ENCODE measurements at regions not wholly inside any gene's neighbourhood (a gene's known extent, or its start where the extent isn't known, plus 50 kb on each side); places are given as distances from the start of the nearest gene placed in this dataset.
"Not testable (repeated sequence)": the region's sequence is repeated elsewhere in the genome, so short reads cannot be mapped to it uniquely, and the experiment has no call there.

GRCh38 chr3:76527773-76528172, 512.1 kb upstream of the ROBO2 start:
- Histone ChIP-seq H3K27ac (ENCODE audit: low read length) (no peak overlapping the region), H3K4me1 (ENCODE audit: control insufficient read depth, insufficient read depth, low read length) (no peaks in the 10 kb centered on the region), H3K4me3 (ENCODE audit: low read depth in 2 of 2, low read length in 2 of 2) (no peak overlapping the region), H3K27me3 (ENCODE audit: control insufficient read depth, insufficient read depth, low read length) (no peaks in the 10 kb centered on the region), H3K36me3 (ENCODE audit: control insufficient read depth, insufficient read depth, low read length) (no peaks in the 10 kb centered on the region), H3K9me3 (ENCODE audit: control insufficient read depth, insufficient read depth, low read depth, low read length) (no peaks in the 10 kb centered on the region)
- BruUV-seq (replicated peaks) = no TSS peak
- intact Hi-C loops (cut with micrococcal nuclease; ENCODE audit: unreplicated experiment) (no loop called here), in situ Hi-C loops (cut with HindIII; ENCODE audit: low pct_unique_long_range_greater_than_20kb, low sequenced_read_pairs) (no loop called here)
- no peak for DNase-seq (ENCODE audit: low read depth, low spot score)
- ATAC-seq = no peak
- ChIA-PET CTCF (no interaction called here), POLR2A (no interaction called here)
- TF ChIP-seq, protein P1, sequence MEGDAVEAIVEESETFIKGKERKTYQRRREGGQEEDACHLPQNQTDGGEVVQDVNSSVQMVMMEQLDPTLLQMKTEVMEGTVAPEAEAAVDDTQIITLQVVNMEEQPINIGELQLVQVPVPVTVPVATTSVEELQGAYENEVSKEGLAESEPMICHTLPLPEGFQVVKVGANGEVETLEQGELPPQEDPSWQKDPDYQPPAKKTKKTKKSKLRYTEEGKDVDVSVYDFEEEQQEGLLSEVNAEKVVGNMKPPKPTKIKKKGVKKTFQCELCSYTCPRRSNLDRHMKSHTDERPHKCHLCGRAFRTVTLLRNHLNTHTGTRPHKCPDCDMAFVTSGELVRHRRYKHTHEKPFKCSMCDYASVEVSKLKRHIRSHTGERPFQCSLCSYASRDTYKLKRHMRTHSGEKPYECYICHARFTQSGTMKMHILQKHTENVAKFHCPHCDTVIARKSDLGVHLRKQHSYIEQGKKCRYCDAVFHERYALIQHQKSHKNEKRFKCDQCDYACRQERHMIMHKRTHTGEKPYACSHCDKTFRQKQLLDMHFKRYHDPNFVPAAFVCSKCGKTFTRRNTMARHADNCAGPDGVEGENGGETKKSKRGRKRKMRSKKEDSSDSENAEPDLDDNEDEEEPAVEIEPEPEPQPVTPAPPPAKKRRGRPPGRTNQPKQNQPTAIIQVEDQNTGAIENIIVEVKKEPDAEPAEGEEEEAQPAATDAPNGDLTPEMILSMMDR (IDR thresholded peaks at IDR 0.05) = no peak
- no peak for TF ChIP-seq SIN3A (IDR thresholded peaks at IDR 0.05; ENCODE audit: borderline replicate concordance, insufficient read depth, low read depth, low read length)
- TF ChIP-seq POLR2AphosphoS5 (IDR thresholded peaks at IDR 0.05; ENCODE audit: low read depth, low read length) = no peak

DNA sequence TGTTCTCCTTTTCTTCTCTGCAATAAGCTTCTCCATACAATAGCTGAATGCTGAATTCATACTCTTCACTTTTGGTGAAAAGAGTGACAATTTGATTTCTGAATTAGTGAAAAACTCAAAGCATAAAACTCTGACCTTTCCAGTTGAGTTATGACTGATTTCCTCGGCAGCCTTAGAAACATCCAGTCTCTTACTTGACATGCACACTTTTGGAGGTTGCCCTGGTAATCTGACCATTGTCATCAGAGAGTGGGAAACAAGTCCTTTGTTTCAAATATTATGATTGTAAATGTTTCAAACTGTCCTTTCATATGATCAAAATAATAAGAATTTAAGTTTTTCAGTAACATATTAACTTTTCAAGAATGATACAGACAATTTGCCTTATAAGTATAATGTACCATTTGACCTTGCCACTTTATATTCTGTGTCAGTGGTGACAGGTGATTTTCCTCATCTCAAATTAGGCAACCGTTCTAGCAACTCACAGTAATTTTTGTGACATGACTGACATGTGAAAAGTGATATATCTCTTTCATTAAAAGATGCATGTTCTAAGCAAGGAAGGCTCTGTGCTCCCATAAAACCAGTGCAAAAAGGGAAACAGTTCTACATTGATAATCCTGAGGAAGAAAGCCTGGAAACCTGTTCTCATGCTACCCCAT, 507.6 kb upstream of the ROBO2 start:
- CTCF ChIA-PET = no interaction called here
- TF ChIP-seq SIN3A (IDR thresholded peaks at IDR 0.05; ENCODE audit: borderline replicate concordance, insufficient read depth, low read depth, low read length) (no peak), POLR2AphosphoS5 (IDR thresholded peaks at IDR 0.05; ENCODE audit: low read depth, low read length) (no peak), TCF7L2 (IDR thresholded peaks at IDR 0.05; ENCODE audit: low read depth, low read length) (no peak)
- TF ChIP-seq, protein P1 (IDR thresholded peaks at IDR 0.05) = no peak
- TF ChIP-seq, protein P2, sequence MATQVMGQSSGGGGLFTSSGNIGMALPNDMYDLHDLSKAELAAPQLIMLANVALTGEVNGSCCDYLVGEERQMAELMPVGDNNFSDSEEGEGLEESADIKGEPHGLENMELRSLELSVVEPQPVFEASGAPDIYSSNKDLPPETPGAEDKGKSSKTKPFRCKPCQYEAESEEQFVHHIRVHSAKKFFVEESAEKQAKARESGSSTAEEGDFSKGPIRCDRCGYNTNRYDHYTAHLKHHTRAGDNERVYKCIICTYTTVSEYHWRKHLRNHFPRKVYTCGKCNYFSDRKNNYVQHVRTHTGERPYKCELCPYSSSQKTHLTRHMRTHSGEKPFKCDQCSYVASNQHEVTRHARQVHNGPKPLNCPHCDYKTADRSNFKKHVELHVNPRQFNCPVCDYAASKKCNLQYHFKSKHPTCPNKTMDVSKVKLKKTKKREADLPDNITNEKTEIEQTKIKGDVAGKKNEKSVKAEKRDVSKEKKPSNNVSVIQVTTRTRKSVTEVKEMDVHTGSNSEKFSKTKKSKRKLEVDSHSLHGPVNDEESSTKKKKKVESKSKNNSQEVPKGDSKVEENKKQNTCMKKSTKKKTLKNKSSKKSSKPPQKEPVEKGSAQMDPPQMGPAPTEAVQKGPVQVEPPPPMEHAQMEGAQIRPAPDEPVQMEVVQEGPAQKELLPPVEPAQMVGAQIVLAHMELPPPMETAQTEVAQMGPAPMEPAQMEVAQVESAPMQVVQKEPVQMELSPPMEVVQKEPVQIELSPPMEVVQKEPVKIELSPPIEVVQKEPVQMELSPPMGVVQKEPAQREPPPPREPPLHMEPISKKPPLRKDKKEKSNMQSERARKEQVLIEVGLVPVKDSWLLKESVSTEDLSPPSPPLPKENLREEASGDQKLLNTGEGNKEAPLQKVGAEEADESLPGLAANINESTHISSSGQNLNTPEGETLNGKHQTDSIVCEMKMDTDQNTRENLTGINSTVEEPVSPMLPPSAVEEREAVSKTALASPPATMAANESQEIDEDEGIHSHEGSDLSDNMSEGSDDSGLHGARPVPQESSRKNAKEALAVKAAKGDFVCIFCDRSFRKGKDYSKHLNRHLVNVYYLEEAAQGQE (IDR thresholded peaks at IDR 0.05; ENCODE audit: insufficient read depth in 1 of 2, low read depth in 2 of 2, low read length in 1 of 2) = no peak
- Histone ChIP-seq H3K27me3 (ENCODE audit: control insufficient read depth, insufficient read depth, low read length) (no peaks in the 10 kb centered on the region), H3K9me3 (ENCODE audit: control insufficient read depth, insufficient read depth, low read depth, low read length) (no peaks in the 10 kb centered on the region), H3K36me3 (ENCODE audit: control insufficient read depth, insufficient read depth, low read length) (no peaks in the 10 kb centered on the region), H3K4me1 (ENCODE audit: control insufficient read depth, insufficient read depth, low read length) (no peaks in the 10 kb centered on the region), H3K4me3 (ENCODE audit: low read depth in 2 of 2, low read length in 2 of 2) (no peak overlapping the region), H3K27ac (ENCODE audit: low read length) (no peak overlapping the region)
- POLR2A ChIA-PET = no interaction called here
- DNase-seq (ENCODE audit: low read depth, low spot score) (no peak), ATAC-seq (no peak)
- BruUV-seq (replicated peaks) = no TSS peak
- in situ Hi-C loops (cut with HindIII; ENCODE audit: low pct_unique_long_range_greater_than_20kb, low sequenced_read_pairs) = no loop called here
- intact Hi-C loops (cut with micrococcal nuclease; ENCODE audit: unreplicated experiment) = no loop called here

GRCh38 chr3:76533710-76534109, 506.2 kb upstream of the ROBO2 start:
- in situ Hi-C loops (cut with HindIII; ENCODE audit: low pct_unique_long_range_greater_than_20kb, low sequenced_read_pairs); CTCF ChIA-PET: not testable (repeated sequence)

GRCh38 chr3:76537857-76538256, 502.0 kb upstream of the ROBO2 start:
- H3K9me3 ChIP-seq (ENCODE audit: control insufficient read depth, insufficient read depth, low read depth, low read length); H3K4me3 ChIP-seq (ENCODE audit: low read depth in 2 of 2, low read length in 2 of 2); POLR2A ChIA-PET; H3K27ac ChIP-seq (ENCODE audit: low read length); CTCF ChIA-PET; H3K4me1 ChIP-seq (ENCODE audit: control insufficient read depth, insufficient read depth, low read length); H3K36me3 ChIP-seq (ENCODE audit: control insufficient read depth, insufficient read depth, low read length); H3K27me3 ChIP-seq (ENCODE audit: control insufficient read depth, insufficient read depth, low read length); ATAC-seq; in situ Hi-C loops (cut with HindIII; ENCODE audit: low pct_unique_long_range_greater_than_20kb, low sequenced_read_pairs); intact Hi-C loops (cut with micrococcal nuclease; ENCODE audit: unreplicated experiment); DNase-seq (ENCODE audit: low read depth, low spot score); BruUV-seq (replicated peaks): not testable (repeated sequence)

More at GRCh38 chr3:76533710-76534109, 506.2 kb upstream of the ROBO2 start:
- H3K4me3 ChIP-seq (ENCODE audit: low read depth in 2 of 2, low read length in 2 of 2); H3K36me3 ChIP-seq (ENCODE audit: control insufficient read depth, insufficient read depth, low read length); H3K9me3 ChIP-seq (ENCODE audit: control insufficient read depth, insufficient read depth, low read depth, low read length); H3K4me1 ChIP-seq (ENCODE audit: control insufficient read depth, insufficient read depth, low read length); ATAC-seq; H3K27me3 ChIP-seq (ENCODE audit: control insufficient read depth, insufficient read depth, low read length); POLR2A ChIA-PET; intact Hi-C loops (cut with micrococcal nuclease; ENCODE audit: unreplicated experiment); BruUV-seq (replicated peaks); DNase-seq (ENCODE audit: low read depth, low spot score); H3K27ac ChIP-seq (ENCODE audit: low read length): not testable (repeated sequence)

Measured in Panc1 (cell line).